ENCODE measurements at regions not wholly inside any gene's neighbourhood (a gene's known extent, or its start where the extent isn't known, plus 50 kb on each side); places are given as distances from the start of the nearest gene placed in this dataset.

GRCh38 chr3:120838441-120839091, 69.4 kb upstream of the STXBP5L start:
- H3K4me1 Mint-ChIP-seq (ENCODE audit: insufficient read depth, unreplicated experiment): no peaks in the 10 kb centered on the region
- H3K27me3 Mint-ChIP-seq (ENCODE audit: insufficient read depth, unreplicated experiment): peaks cover 30% of the 10 kb centered on the region
- H3K9me3 Mint-ChIP-seq (ENCODE audit: unreplicated experiment): no peaks in the 10 kb centered on the region
- CTCF ChIA-PET: interaction anchor here (0.9 kb wide), 1 partner anchor 44 kb away, joined by 3 read pairs; no protein-coding TSS in a partner anchor
- intact Hi-C loops (cut with micrococcal nuclease): no loop called here
- DNase-seq (ENCODE audit: unreplicated experiment): no peak
- H3K36me3 Mint-ChIP-seq (ENCODE audit: insufficient read depth, unreplicated experiment): no peaks in the 10 kb centered on the region
- no peak overlapping the region for H3K27ac Mint-ChIP-seq (ENCODE audit: low read depth, unreplicated experiment)
- POLR2A ChIA-PET: no interaction called here
- no peak overlapping the region for H3K4me3 Mint-ChIP-seq (ENCODE audit: unreplicated experiment)
- no peak for TF ChIP-seq CTCF (IDR thresholded peaks at IDR 0.05; ENCODE audit: unreplicated experiment)
- no TSS peak for BruUV-seq (replicated peaks)

- no peak overlapping the region for H3K27ac Mint-ChIP-seq (ENCODE audit: low read depth, unreplicated experiment)
- H3K4me1 Mint-ChIP-seq (ENCODE audit: insufficient read depth, unreplicated experiment): no peaks in the 10 kb centered on the region
- TF ChIP-seq CTCF (IDR thresholded peaks at IDR 0.05; ENCODE audit: unreplicated experiment): no peak
- intact Hi-C loops (cut with micrococcal nuclease): no loop called here
- H3K36me3 Mint-ChIP-seq (ENCODE audit: insufficient read depth, unreplicated experiment): no peaks in the 10 kb centered on the region
- no TSS peak for BruUV-seq (replicated peaks)
- H3K27me3 Mint-ChIP-seq (ENCODE audit: insufficient read depth, unreplicated experiment): peaks cover 32% of the 10 kb centered on the region
- POLR2A ChIA-PET: no interaction called here
- CTCF ChIA-PET: interaction anchor here (0.9 kb wide), 1 partner anchor 45 kb away, joined by 3 read pairs; no protein-coding TSS in a partner anchor
- H3K4me3 Mint-ChIP-seq (ENCODE audit: unreplicated experiment): no peak overlapping the region
- H3K9me3 Mint-ChIP-seq (ENCODE audit: unreplicated experiment): no peaks in the 10 kb centered on the region
- no peak for DNase-seq (ENCODE audit: unreplicated experiment)
Observed at GRCh38 chr3:120839120-120839519, 68.9 kb upstream of the STXBP5L start.

GRCh38 chr3:120841264-120841663, 66.7 kb upstream of the STXBP5L start:
- POLR2A ChIA-PET: no interaction called here
- CTCF ChIA-PET: no interaction called here
- Mint-ChIP-seq H3K36me3 (ENCODE audit: insufficient read depth, unreplicated experiment) (no peaks in the 10 kb centered on the region), H3K4me3 (ENCODE audit: unreplicated experiment) (no peak overlapping the region), H3K27me3 (ENCODE audit: insufficient read depth, unreplicated experiment) (peaks cover 53% of the 10 kb centered on the region), H3K9me3 (ENCODE audit: unreplicated experiment) (no peaks in the 10 kb centered on the region), H3K4me1 (ENCODE audit: insufficient read depth, unreplicated experiment) (no peaks in the 10 kb centered on the region), H3K27ac (ENCODE audit: low read depth, unreplicated experiment) (no peak overlapping the region)
- no peak for DNase-seq (ENCODE audit: unreplicated experiment)
- TF ChIP-seq CTCF (IDR thresholded peaks at IDR 0.05; ENCODE audit: unreplicated experiment): no peak
- BruUV-seq (replicated peaks): no TSS peak
- intact Hi-C loops (cut with micrococcal nuclease): no loop called here

GRCh38 chr3:120846073-120846472, 61.9 kb upstream of the STXBP5L start:
- intact Hi-C loops (cut with micrococcal nuclease): no loop called here
- Mint-ChIP-seq H3K4me3 (ENCODE audit: unreplicated experiment) (no peak overlapping the region), H3K36me3 (ENCODE audit: insufficient read depth, unreplicated experiment) (no peaks in the 10 kb centered on the region), H3K27me3 (ENCODE audit: insufficient read depth, unreplicated experiment) (peaks cover 88% of the 10 kb centered on the region), H3K27ac (ENCODE audit: low read depth, unreplicated experiment) (no peak overlapping the region), H3K9me3 (ENCODE audit: unreplicated experiment) (no peaks in the 10 kb centered on the region), H3K4me1 (ENCODE audit: insufficient read depth, unreplicated experiment) (no peaks in the 10 kb centered on the region)
- ChIA-PET POLR2A (interaction anchor here (0.6 to 0.7 kb wide), 2 partner anchors 138 to 141 kb away, joined by 3 read pairs; no protein-coding TSS in a partner anchor), CTCF (interaction anchor here (0.5 kb wide), 1 partner anchor 426 kb away, joined by 3 read pairs; no protein-coding TSS in a partner anchor)
- no peak for DNase-seq (ENCODE audit: unreplicated experiment)
- TF ChIP-seq CTCF (IDR thresholded peaks at IDR 0.05; ENCODE audit: unreplicated experiment): no peak
- no TSS peak for BruUV-seq (replicated peaks)

Data from MCF 10A (cell line).